Subcutaneous abdominal adipose tissue (tissue), 5 donors: ENCODE measurements at regions not wholly inside any gene's neighbourhood (a gene's known extent, or its start where the extent isn't known, plus 50 kb on each side); places are given as distances from the start of the nearest gene placed in this dataset.
"Not testable (repeated sequence)": the region's sequence is repeated elsewhere in the genome, so short reads cannot be mapped to it uniquely, and the experiment has no call there.

ENCODE experiments used
- H3K27ac ChIP-seq: one replicate; pipeline ENCODE4 v1.7.0; 2013; ENCODE audit warnings: low read depth, mild to moderate bottlenecking, inconsistent platforms, low read length, moderate library complexity
- H3K27me3 ChIP-seq, 5 donors: one replicate each; pipeline ENCODE4 v1.7.0; 2013; ENCODE audit warnings: low read length in 5 of 5, inconsistent platforms in 1 of 5; ENCODE audit not compliant: control insufficient read depth in 5 of 5, insufficient read depth in 4 of 5
- H3K36me3 ChIP-seq, 5 donors: one replicate each; pipeline ENCODE4 v1.7.0; 2013; ENCODE audit warnings: low read length in 5 of 5; ENCODE audit not compliant: control insufficient read depth in 5 of 5, insufficient read depth in 5 of 5
- H3K4me1 ChIP-seq, 5 donors: one replicate each; pipeline ENCODE4 v1.7.0; 2013; ENCODE audit warnings: low read length in 5 of 5, mild to moderate bottlenecking in 3 of 5, moderate library complexity in 1 of 5; ENCODE audit not compliant: control insufficient read depth in 5 of 5, insufficient read depth in 5 of 5
- H3K4me3 ChIP-seq, 5 donors: one replicate each; pipeline ENCODE4 v1.7.0; 2013; ENCODE audit warnings: low read length in 5 of 5, low read depth in 1 of 5
- H3K9ac ChIP-seq, 5 donors: one replicate each; pipeline ENCODE4 v1.7.0; 2013; ENCODE audit warnings: low read length in 5 of 5, mild to moderate bottlenecking in 4 of 5, moderate library complexity in 3 of 5
- H3K9me3 ChIP-seq, 5 donors: one replicate each; pipeline ENCODE4 v1.7.0; 2013; ENCODE audit warnings: low read length in 5 of 5; ENCODE audit not compliant: control insufficient read depth in 5 of 5
- donor health status: healthy.
- donor health status: healthy.
- donor health status: healthy.
- donor health status: healthy.
- donor health status: healthy.

GRCh38 chr1:100657876-100658715, 61.4 kb upstream of the VCAM1 start:
- Histone ChIP-seq H3K4me1 (no peaks in the 10 kb centered on the region), H3K9me3 (peaks cover 0 to 5% (median 3%) of the 10 kb centered on the region in 5 donors), H3K27me3 (no peaks in the 10 kb centered on the region), H3K9ac (no peak overlapping the region), H3K27ac (no peak overlapping the region), H3K4me3 (no peak overlapping the region), H3K36me3 (no peaks in the 10 kb centered on the region)

GRCh38 chr1:100658716-100659026, 60.9 kb upstream of the VCAM1 start:
- H3K4me1 ChIP-seq, result no peaks in the 10 kb centered on the region
- no peaks in the 10 kb centered on the region for H3K36me3 ChIP-seq
- H3K4me3 ChIP-seq, result no peak overlapping the region
- no peak overlapping the region for H3K27ac ChIP-seq
- H3K27me3 ChIP-seq, result no peaks in the 10 kb centered on the region
- H3K9ac ChIP-seq, result no peak overlapping the region
- H3K9me3 ChIP-seq, result peaks cover 0 to under 1% (median 0%) of the 10 kb centered on the region in 5 donors

DNA sequence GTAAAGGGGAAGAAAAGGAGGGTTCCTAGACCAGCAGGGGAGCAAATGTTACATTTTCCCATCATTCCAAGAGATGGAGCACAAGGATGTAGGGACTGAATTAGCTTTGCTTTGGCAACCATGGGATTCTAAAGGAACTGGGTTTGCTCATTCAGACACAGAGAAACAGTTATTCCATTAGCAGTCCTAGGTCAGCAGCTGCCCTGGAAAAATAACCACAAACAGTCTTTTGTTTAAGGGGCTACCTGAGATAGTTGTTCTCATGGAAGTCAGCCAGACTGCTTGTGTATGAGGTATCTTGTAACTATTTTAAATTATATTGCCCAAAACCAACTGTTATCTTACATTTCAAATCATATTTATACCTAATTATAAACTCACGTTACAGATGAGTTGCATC, 58.4 kb upstream of the VCAM1 start:
- Histone ChIP-seq H3K9ac (no peak overlapping the region), H3K27me3 (no peaks in the 10 kb centered on the region)

GRCh38 chr1:100668494-100668893, 51.0 kb upstream of the VCAM1 start:
- not testable (repeated sequence) for H3K4me1 ChIP-seq, H3K4me3 ChIP-seq, H3K9ac ChIP-seq, H3K9me3 ChIP-seq, H3K27ac ChIP-seq, H3K27me3 ChIP-seq, H3K36me3 ChIP-seq

More for the DNA sequence above, 58.4 kb upstream of the VCAM1 start:
- H3K4me3 ChIP-seq, result no peak overlapping the region
- H3K9me3 ChIP-seq, result no peaks in the 10 kb centered on the region
- H3K27ac ChIP-seq, result no peak overlapping the region
- no peaks in the 10 kb centered on the region for H3K4me1 ChIP-seq
- no peaks in the 10 kb centered on the region for H3K36me3 ChIP-seq
